Liver (tissue), 8 donors: ENCODE measurements at regions not wholly inside any gene's neighbourhood (a gene's known extent, or its start where the extent isn't known, plus 50 kb on each side); places are given as distances from the start of the nearest gene placed in this dataset.

Experiments
- DNase-seq: peaks from one replicate; pipeline ENCODE4 v3.0.0-alpha.2; 2017; ENCODE audit warnings: low spot score
- H3K27ac ChIP-seq, 2 donors: one replicate each; pipeline ENCODE4 v1.7.0; 2013; ENCODE audit warnings: inconsistent platforms in 2 of 2, low read length in 2 of 2, control low read depth in 1 of 2, low read depth in 1 of 2, mild to moderate bottlenecking in 1 of 2
- H3K27me3 ChIP-seq, 4 donors: one replicate each; pipeline versions ENCODE4 v1.6.1 to v1.7.0; 2013; ENCODE audit warnings: low read length in 3 of 4, inconsistent platforms in 1 of 4, mild to moderate bottlenecking in 1 of 4, moderate library complexity in 1 of 4; ENCODE audit not compliant: control insufficient read depth in 4 of 4, insufficient read depth in 4 of 4
- H3K36me3 ChIP-seq, 4 donors: one replicate each; pipeline versions ENCODE4 v1.6.1 to v1.7.0; 2013; ENCODE audit warnings: low read length in 3 of 4, mild to moderate bottlenecking in 3 of 4, low read depth in 1 of 4, moderate library complexity in 1 of 4; ENCODE audit not compliant: control insufficient read depth in 4 of 4, insufficient read depth in 3 of 4
- H3K4me1 ChIP-seq, 4 donors: one replicate each; pipeline versions ENCODE4 v1.6.1 to v1.7.0; 2013; ENCODE audit warnings: low read length in 3 of 4, mild to moderate bottlenecking in 3 of 4, moderate library complexity in 1 of 4; ENCODE audit not compliant: control insufficient read depth in 4 of 4, insufficient read depth in 4 of 4
- H3K4me3 ChIP-seq, 3 donors: one replicate each; pipeline versions ENCODE4 v1.6.1 to v1.7.0; 2013; ENCODE audit warnings: low read length in 3 of 3, control low read depth in 1 of 3, low read depth in 1 of 3, mild to moderate bottlenecking in 1 of 3
- H3K9ac ChIP-seq, 2 donors: one replicate each; pipeline ENCODE4 v1.7.0; 2013; ENCODE audit warnings: low read length in 2 of 2, mild to moderate bottlenecking in 2 of 2, moderate library complexity in 2 of 2, control low read depth in 1 of 2, low read depth in 1 of 2
- H3K9me3 ChIP-seq, 4 donors: one replicate each; pipeline versions ENCODE4 v1.6.1 to v1.7.0; 2013; ENCODE audit warnings: low read length in 3 of 4; ENCODE audit not compliant: control insufficient read depth in 4 of 4
- ATF3 ChIP-seq: IDR thresholded peaks from 2 replicates; pipeline ENCODE4 v1.6.1; 2016; ENCODE audit warnings: antibody characterized with exemption
- CTCF ChIP-seq: fragments of 150-350 bp; IDR thresholded peaks from 2 replicates; pipeline ENCODE4 v1.5.1; 2017; ENCODE audit warnings: improper control_type of control experiment, low read depth, low read length; ENCODE audit not compliant: missing input control
- EGR1 ChIP-seq, 2 donors: IDR thresholded peaks; 2 replicates each; pipeline ENCODE4 v1.6.1; 2016 to 2018; ENCODE audit warnings: antibody characterized with exemption in 2 of 2, low read depth in 2 of 2
- FOXA1 ChIP-seq: IDR thresholded peaks from 2 replicates; pipeline ENCODE4 v1.6.1; 2016; ENCODE audit warnings: antibody characterized with exemption
- GABPA ChIP-seq, 2 donors: IDR thresholded peaks in 1 of 2; conservative IDR thresholded peaks in 1 of 2; 2 replicates each; pipeline ENCODE4 v1.6.1; 2016; ENCODE audit warnings: antibody characterized with exemption in 2 of 2, mild to moderate bottlenecking in 1 of 2, moderate library complexity in 1 of 2
- HNF4A ChIP-seq, 2 donors: conservative IDR thresholded peaks; 2 replicates each; pipeline ENCODE4 v1.6.1; 2016; ENCODE audit warnings: antibody characterized with exemption in 2 of 2, mild to moderate bottlenecking in 2 of 2
- HNF4G ChIP-seq: IDR thresholded peaks from 2 replicates; pipeline ENCODE4 v1.6.1; 2016; ENCODE audit warnings: antibody characterized with exemption
- JUND ChIP-seq, 2 donors: IDR thresholded peaks; 2 replicates each; pipeline ENCODE4 v1.6.1; 2016; ENCODE audit warnings: antibody characterized with exemption in 2 of 2
- MAX ChIP-seq: IDR thresholded peaks from 2 replicates; pipeline ENCODE4 v1.6.1; 2016; ENCODE audit warnings: antibody characterized with exemption
- NR2F2 ChIP-seq: IDR thresholded peaks from 2 replicates; pipeline ENCODE4 v1.6.1; 2016; ENCODE audit warnings: antibody characterized with exemption
- RAD21 ChIP-seq, 2 donors: IDR thresholded peaks; 2 replicates each; pipeline ENCODE4 v1.6.1; 2016; ENCODE audit warnings: antibody characterized with exemption in 2 of 2, mild to moderate bottlenecking in 2 of 2
- RXRA ChIP-seq, 2 donors: IDR thresholded peaks; 2 replicates each; pipeline ENCODE4 v1.6.1; 2017 to 2018; ENCODE audit warnings: antibody characterized with exemption in 2 of 2, mild to moderate bottlenecking in 1 of 2
- SP1 ChIP-seq: IDR thresholded peaks from 2 replicates; pipeline ENCODE4 v1.6.1; 2018; ENCODE audit warnings: antibody characterized with exemption, mild to moderate bottlenecking
- TAF1 ChIP-seq: conservative IDR thresholded peaks from 2 replicates; pipeline ENCODE4 v1.6.1; 2016; ENCODE audit warnings: antibody characterized with exemption, mild to moderate bottlenecking
- YY1 ChIP-seq: IDR thresholded peaks from 2 replicates; pipeline ENCODE4 v1.6.1; 2016; ENCODE audit warnings: antibody characterized with exemption, mild to moderate bottlenecking
- ZBTB33 ChIP-seq: IDR thresholded peaks from 2 replicates; pipeline ENCODE4 v1.6.1; 2016; ENCODE audit warnings: antibody characterized with exemption
- WGBS: extraction: QIAGEN DNeasy Blood & Tissue Kit; methylation state at CpG from one replicate; pipeline ENCODE4 v1.1.7; 2013; 5-methylcytosine and 5-hydroxymethylcytosine counted together
- donor health status: healthy.
- donor health status: healthy.
- donor health status: healthy.
- donor health status: healthy.
- donor health status: healthy.

- Histone ChIP-seq H3K4me3 (no peak overlapping the region), H3K27ac (no peak overlapping the region), H3K9ac (no peak overlapping the region), H3K4me1 (no peaks in the 10 kb centered on the region), H3K36me3 (no peaks in the 10 kb centered on the region), H3K27me3 (no peaks in the 10 kb centered on the region), H3K9me3 (no peaks in the 10 kb centered on the region)
- TF ChIP-seq JUND (IDR thresholded peaks at IDR 0.05) (no peak), NR2F2 (no peak), YY1 (no peak), MAX (no peak), EGR1 (IDR thresholded peaks at IDR 0.05; ENCODE audit: low read depth in 2 of 2) (no peak), ATF3 (no peak), GABPA (IDR thresholded peaks at IDR 0.05 in 1 of 2, conservative IDR thresholded peaks at IDR 0.05 in 1 of 2) (no peak), CTCF (no peak), FOXA1 (no peak), RXRA (IDR thresholded peaks at IDR 0.05) (no peak), HNF4A (conservative IDR thresholded peaks at IDR 0.05) (no peak), SP1 (no peak), RAD21 (IDR thresholded peaks at IDR 0.05) (no peak)
- 84% methylated on average over 11 of the region's 11 CpGs for WGBS
- no peak for DNase-seq
Measured at GRCh38 chr11:119521551-119521950, 98.6 kb upstream of the THY1 start.

- H3K27me3 ChIP-seq: no peaks in the 10 kb centered on the region
- no peaks in the 10 kb centered on the region for H3K4me1 ChIP-seq
- no peak for TF ChIP-seq RAD21 (IDR thresholded peaks at IDR 0.05)
- TF ChIP-seq ZBTB33: no peak
- no peak for TF ChIP-seq HNF4G
- no peak for TF ChIP-seq ATF3
- TF ChIP-seq YY1: no peak
- no peak for TF ChIP-seq GABPA (IDR thresholded peaks at IDR 0.05 in 1 of 2, conservative IDR thresholded peaks at IDR 0.05 in 1 of 2)
- TF ChIP-seq JUND (IDR thresholded peaks at IDR 0.05): no peak
- TF ChIP-seq TAF1: no peak
- no peak for TF ChIP-seq MAX
- 86% methylated on average over 9 of the region's 9 CpGs for WGBS
- no peaks in the 10 kb centered on the region for H3K36me3 ChIP-seq
- no peak overlapping the region for H3K27ac ChIP-seq
- no peak overlapping the region for H3K9ac ChIP-seq
- H3K9me3 ChIP-seq: no peaks in the 10 kb centered on the region
- DNase-seq: no peak
- no peak overlapping the region for H3K4me3 ChIP-seq
Measured at GRCh38 chr11:119520966-119521365, 98.0 kb upstream of the THY1 start.
